ENCODE measurements at regions not wholly inside any gene's neighbourhood (a gene's known extent, or its start where the extent isn't known, plus 50 kb on each side); places are given as distances from the start of the nearest gene placed in this dataset.
"Not testable (repeated sequence)": the region's sequence is repeated elsewhere in the genome, so short reads cannot be mapped to it uniquely, and the experiment has no call there.

DNA sequence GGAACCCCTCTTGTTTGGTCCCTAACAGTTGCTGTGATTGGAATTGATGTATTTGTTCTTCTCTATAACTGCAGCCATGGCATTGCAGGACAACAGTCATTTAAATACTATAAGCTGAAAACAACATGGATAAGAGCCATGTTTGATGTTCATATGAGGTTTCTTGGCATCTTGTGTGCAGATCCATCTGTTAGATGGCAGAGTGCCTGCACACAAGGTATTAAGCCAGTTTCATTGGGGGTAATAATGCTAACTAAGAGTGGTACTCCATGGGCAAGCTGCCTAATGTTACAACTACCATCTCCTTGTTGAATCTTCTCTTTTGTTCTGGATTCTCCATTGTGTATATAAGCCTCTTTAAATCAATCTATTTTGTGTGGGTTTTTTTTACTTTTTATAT, 206.0 kb upstream of the CHORDC1 start:
- Mint-ChIP-seq H3K27me3 (ENCODE audit: insufficient read depth, unreplicated experiment) (no peaks in the 10 kb centered on the region), H3K9me3 (ENCODE audit: unreplicated experiment) (no peaks in the 10 kb centered on the region), H3K4me3 (ENCODE audit: unreplicated experiment) (no peak overlapping the region), H3K4me1 (ENCODE audit: low read depth, unreplicated experiment) (peaks cover 15% of the 10 kb centered on the region), H3K36me3 (ENCODE audit: insufficient read depth, unreplicated experiment) (no peaks in the 10 kb centered on the region), H3K27ac (ENCODE audit: unreplicated experiment) (no peak overlapping the region)
- BruUV-seq (replicated peaks), result no TSS peak
- Histone ChIP-seq H3K36me3 (ENCODE audit: control insufficient read depth, insufficient read depth, low read length) (no peaks in the 10 kb centered on the region), H3K4me1 (peaks cover 15% of the 10 kb centered on the region), H3K9me3 (no peaks in the 10 kb centered on the region), H3K27me3 (replicated peaks; ENCODE audit: control insufficient read depth, insufficient read depth, low read length) (no peaks in the 10 kb centered on the region), H3K4me3 (ENCODE audit: low read depth, low read length) (no peak overlapping the region)
- TF ChIP-seq, protein P1, sequence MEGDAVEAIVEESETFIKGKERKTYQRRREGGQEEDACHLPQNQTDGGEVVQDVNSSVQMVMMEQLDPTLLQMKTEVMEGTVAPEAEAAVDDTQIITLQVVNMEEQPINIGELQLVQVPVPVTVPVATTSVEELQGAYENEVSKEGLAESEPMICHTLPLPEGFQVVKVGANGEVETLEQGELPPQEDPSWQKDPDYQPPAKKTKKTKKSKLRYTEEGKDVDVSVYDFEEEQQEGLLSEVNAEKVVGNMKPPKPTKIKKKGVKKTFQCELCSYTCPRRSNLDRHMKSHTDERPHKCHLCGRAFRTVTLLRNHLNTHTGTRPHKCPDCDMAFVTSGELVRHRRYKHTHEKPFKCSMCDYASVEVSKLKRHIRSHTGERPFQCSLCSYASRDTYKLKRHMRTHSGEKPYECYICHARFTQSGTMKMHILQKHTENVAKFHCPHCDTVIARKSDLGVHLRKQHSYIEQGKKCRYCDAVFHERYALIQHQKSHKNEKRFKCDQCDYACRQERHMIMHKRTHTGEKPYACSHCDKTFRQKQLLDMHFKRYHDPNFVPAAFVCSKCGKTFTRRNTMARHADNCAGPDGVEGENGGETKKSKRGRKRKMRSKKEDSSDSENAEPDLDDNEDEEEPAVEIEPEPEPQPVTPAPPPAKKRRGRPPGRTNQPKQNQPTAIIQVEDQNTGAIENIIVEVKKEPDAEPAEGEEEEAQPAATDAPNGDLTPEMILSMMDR (IDR thresholded peaks at IDR 0.05; ENCODE audit: insufficient read depth in 1 of 2, low read depth in 1 of 2, low read length in 1 of 2, severe bottlenecking in 1 of 2, unreplicated experiment in 1 of 2), result no peak
- DNase-seq, result no peak
- intact Hi-C loops (cut with micrococcal nuclease; ENCODE audit: unreplicated experiment), result no loop called here
- ChIA-PET CTCF (interaction anchor here (0.6 kb wide), 1 partner anchor 352 kb away, joined by 3 read pairs; no protein-coding TSS in a partner anchor), POLR2A (no interaction called here)

DNA sequence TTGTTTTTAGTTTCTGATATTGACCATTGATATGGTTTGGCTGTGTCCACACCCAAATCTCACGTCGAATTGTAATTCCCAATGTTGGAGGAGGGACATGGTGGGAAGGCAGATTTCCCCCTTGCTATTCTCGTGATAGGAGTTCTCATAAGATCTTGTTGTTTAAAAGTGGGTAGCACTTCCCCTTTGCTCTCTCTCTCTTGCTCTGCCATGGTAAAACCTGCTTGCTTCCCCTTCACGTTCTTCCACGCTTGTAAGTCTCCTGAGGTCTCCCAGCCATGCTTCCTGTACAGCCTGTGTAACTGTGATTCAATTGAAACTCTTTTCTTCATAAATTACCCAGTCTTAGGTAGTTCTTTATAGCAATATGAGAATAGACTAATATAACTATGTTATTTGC, 203.6 kb upstream of the CHORDC1 start:
- Histone ChIP-seq H3K4me1 (no peaks in the 10 kb centered on the region), H3K9me3 (no peaks in the 10 kb centered on the region), H3K27me3 (replicated peaks; ENCODE audit: control insufficient read depth, insufficient read depth, low read length) (no peaks in the 10 kb centered on the region), H3K36me3 (ENCODE audit: control insufficient read depth, insufficient read depth, low read length) (no peaks in the 10 kb centered on the region), H3K4me3 (ENCODE audit: low read depth, low read length) (no peak overlapping the region)
- ChIA-PET POLR2A (no interaction called here), CTCF (no interaction called here)
- H3K4me1 Mint-ChIP-seq (ENCODE audit: low read depth, unreplicated experiment), result peaks cover 6% of the 10 kb centered on the region
- no TSS peak for BruUV-seq (replicated peaks)
- no peaks in the 10 kb centered on the region for H3K27me3 Mint-ChIP-seq (ENCODE audit: insufficient read depth, unreplicated experiment)
- no peak overlapping the region for H3K27ac Mint-ChIP-seq (ENCODE audit: unreplicated experiment)
- DNase-seq, result no peak
- H3K4me3 Mint-ChIP-seq (ENCODE audit: unreplicated experiment), result no peak overlapping the region
- TF ChIP-seq, protein P1 (IDR thresholded peaks at IDR 0.05; ENCODE audit: insufficient read depth in 1 of 2, low read depth in 1 of 2, low read length in 1 of 2, severe bottlenecking in 1 of 2, unreplicated experiment in 1 of 2), result no peak
- intact Hi-C loops (cut with micrococcal nuclease; ENCODE audit: unreplicated experiment), result no loop called here
- no peaks in the 10 kb centered on the region for H3K36me3 Mint-ChIP-seq (ENCODE audit: insufficient read depth, unreplicated experiment)
- H3K9me3 Mint-ChIP-seq (ENCODE audit: unreplicated experiment), result no peaks in the 10 kb centered on the region

DNA sequence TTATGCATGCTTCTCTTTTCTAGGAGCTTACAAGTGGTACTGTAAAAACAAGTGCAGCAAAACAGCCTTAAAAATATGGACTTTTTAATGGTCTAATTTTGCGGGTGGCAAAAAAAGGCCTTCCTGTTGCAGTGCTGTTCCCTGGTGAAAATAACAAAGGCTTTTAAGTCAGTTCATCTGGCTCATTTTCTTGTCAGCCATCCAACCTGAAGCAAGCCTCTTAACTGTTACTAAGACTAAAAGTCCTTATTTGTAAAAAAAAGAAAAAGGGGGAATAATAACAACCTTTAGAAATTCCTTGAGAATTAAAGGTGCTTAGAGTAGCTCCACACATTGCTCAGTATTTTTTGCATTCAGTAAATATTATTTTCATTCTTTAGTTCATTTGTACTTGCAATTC, 200.5 kb upstream of the CHORDC1 start:
- no peaks in the 10 kb centered on the region for H3K27me3 Mint-ChIP-seq (ENCODE audit: insufficient read depth, unreplicated experiment)
- no TSS peak for BruUV-seq (replicated peaks)
- ChIA-PET CTCF (no interaction called here), POLR2A (no interaction called here)
- H3K36me3 ChIP-seq (ENCODE audit: control insufficient read depth, insufficient read depth, low read length), result no peaks in the 10 kb centered on the region
- intact Hi-C loops (cut with micrococcal nuclease; ENCODE audit: unreplicated experiment), result no loop called here
- no peaks in the 10 kb centered on the region for H3K9me3 ChIP-seq
- H3K27me3 ChIP-seq (replicated peaks; ENCODE audit: control insufficient read depth, insufficient read depth, low read length), result no peaks in the 10 kb centered on the region
- DNase-seq, result no peak
- peaks cover 6% of the 10 kb centered on the region for H3K4me1 Mint-ChIP-seq (ENCODE audit: low read depth, unreplicated experiment)
- TF ChIP-seq, protein P1 (IDR thresholded peaks at IDR 0.05; ENCODE audit: insufficient read depth in 1 of 2, low read depth in 1 of 2, low read length in 1 of 2, severe bottlenecking in 1 of 2, unreplicated experiment in 1 of 2), result no peak
- no peaks in the 10 kb centered on the region for H3K9me3 Mint-ChIP-seq (ENCODE audit: unreplicated experiment)
- no peaks in the 10 kb centered on the region for H3K36me3 Mint-ChIP-seq (ENCODE audit: insufficient read depth, unreplicated experiment)
- no peak overlapping the region for H3K4me3 Mint-ChIP-seq (ENCODE audit: unreplicated experiment)
- H3K27ac Mint-ChIP-seq (ENCODE audit: unreplicated experiment), result no peak overlapping the region
- no peaks in the 10 kb centered on the region for H3K4me1 ChIP-seq
- H3K4me3 ChIP-seq (ENCODE audit: low read depth, low read length), result no peak overlapping the region

DNA sequence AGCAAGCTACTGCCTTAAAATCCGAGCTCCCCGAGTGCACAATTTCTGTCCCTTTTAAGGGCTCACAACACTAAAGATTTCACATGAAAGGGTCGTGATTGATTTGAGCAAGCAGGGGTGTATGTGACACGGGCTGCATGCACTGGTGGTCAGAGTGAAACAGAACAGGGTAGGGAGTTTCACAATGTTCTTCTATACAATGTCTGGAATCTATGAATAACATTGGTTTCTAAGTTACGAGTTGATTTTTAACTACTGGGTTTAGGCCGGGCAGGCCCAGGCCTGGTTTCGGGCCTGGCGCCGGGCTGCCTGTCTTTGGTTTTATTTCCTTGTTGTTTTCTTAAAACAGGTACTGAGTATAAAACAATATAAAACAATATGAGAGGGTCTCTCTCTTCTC, 199.9 kb upstream of the CHORDC1 start:
- CTCF ChIA-PET; BruUV-seq (replicated peaks); H3K9me3 ChIP-seq; H3K36me3 ChIP-seq (ENCODE audit: control insufficient read depth, insufficient read depth, low read length); H3K4me1 Mint-ChIP-seq (ENCODE audit: low read depth, unreplicated experiment); H3K27me3 ChIP-seq (replicated peaks; ENCODE audit: control insufficient read depth, insufficient read depth, low read length); H3K4me1 ChIP-seq; H3K27me3 Mint-ChIP-seq (ENCODE audit: insufficient read depth, unreplicated experiment); POLR2A ChIA-PET; H3K4me3 ChIP-seq (ENCODE audit: low read depth, low read length); H3K36me3 Mint-ChIP-seq (ENCODE audit: insufficient read depth, unreplicated experiment); H3K4me3 Mint-ChIP-seq (ENCODE audit: unreplicated experiment); intact Hi-C loops (cut with micrococcal nuclease; ENCODE audit: unreplicated experiment); H3K27ac Mint-ChIP-seq (ENCODE audit: unreplicated experiment); DNase-seq; H3K9me3 Mint-ChIP-seq (ENCODE audit: unreplicated experiment): not testable (repeated sequence)

Data from Caco-2 (cell line).